BE2C (cell line): ENCODE measurements at regions not wholly inside any gene's neighbourhood (a gene's known extent, or its start where the extent isn't known, plus 50 kb on each side); places are given as distances from the start of the nearest gene placed in this dataset.
A peak's percentile ranks its signal among the peaks of the same experiment; 100 is the strongest.

ENCODE experiments used
- DNase-seq: peaks from one replicate; pipeline ENCODE4 v3.0.0-alpha.2; 2020
- H3K27me3 ChIP-seq: fragments of 250-450 bp; sonication (Bioruptor Pico); 2 replicates; pipeline ENCODE4 v1.5.1; 2020; ENCODE audit warnings: mild to moderate bottlenecking
- H3K36me3 ChIP-seq: fragments of 250-450 bp; sonication (Bioruptor Pico); 2 replicates; pipeline ENCODE4 v1.5.1; 2020; ENCODE audit warnings: mild to moderate bottlenecking
- H3K4me1 ChIP-seq: fragments of 250-450 bp; sonication (Bioruptor Pico); 2 replicates; pipeline ENCODE4 v1.5.1; 2020
- H3K4me3 ChIP-seq: 2 replicates; pipeline ENCODE4 v1.5.1; 2011; ENCODE audit warnings: low read depth, low read length
- H3K9me3 ChIP-seq: fragments of 250-450 bp; sonication (Bioruptor Pico); 2 replicates; pipeline ENCODE4 v1.5.1; 2020
- TF ChIP-seq, protein P1 (sequence below): IDR thresholded peaks from 2 replicates; pipeline ENCODE4 v1.5.1; 2012; ENCODE audit warnings: mild to moderate bottlenecking, low read depth, low read length

DNA sequence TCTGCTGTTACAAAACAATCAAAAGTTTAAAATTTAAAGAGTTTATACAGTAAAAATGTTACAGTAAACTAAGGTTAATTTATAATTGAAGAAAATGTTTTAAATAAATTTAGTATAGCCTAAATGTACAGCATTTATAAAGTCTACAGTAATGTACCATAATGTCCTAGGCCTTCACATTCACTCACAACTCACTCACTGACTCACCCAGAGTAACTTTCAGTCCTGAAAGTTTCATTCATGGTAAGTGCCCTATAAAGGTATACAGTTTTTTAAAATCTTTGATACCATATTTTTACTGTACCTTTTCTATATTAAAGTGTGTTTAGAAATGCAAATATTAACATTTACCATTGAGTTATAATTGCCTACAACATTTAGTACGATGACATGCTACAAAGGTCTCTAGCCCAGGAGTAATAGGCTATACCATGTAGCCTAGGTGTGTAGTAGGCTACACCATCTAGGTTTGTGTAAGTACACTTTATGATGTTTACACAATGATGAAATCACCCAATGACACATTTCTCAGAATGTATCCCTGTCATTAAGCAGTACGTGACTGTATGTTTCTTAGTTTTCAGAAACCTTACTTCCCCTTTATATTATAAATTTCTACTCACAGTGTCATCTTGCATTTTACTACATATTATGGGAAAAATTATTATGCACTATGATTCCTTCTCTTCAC lies 320.8 kb downstream of the ADAM29 start:
- no peak for DNase-seq
- TF ChIP-seq, protein P1, sequence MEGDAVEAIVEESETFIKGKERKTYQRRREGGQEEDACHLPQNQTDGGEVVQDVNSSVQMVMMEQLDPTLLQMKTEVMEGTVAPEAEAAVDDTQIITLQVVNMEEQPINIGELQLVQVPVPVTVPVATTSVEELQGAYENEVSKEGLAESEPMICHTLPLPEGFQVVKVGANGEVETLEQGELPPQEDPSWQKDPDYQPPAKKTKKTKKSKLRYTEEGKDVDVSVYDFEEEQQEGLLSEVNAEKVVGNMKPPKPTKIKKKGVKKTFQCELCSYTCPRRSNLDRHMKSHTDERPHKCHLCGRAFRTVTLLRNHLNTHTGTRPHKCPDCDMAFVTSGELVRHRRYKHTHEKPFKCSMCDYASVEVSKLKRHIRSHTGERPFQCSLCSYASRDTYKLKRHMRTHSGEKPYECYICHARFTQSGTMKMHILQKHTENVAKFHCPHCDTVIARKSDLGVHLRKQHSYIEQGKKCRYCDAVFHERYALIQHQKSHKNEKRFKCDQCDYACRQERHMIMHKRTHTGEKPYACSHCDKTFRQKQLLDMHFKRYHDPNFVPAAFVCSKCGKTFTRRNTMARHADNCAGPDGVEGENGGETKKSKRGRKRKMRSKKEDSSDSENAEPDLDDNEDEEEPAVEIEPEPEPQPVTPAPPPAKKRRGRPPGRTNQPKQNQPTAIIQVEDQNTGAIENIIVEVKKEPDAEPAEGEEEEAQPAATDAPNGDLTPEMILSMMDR = no peak
- no peaks in the 10 kb centered on the region for H3K9me3 ChIP-seq
- no peak overlapping the region for H3K4me3 ChIP-seq
- H3K27me3 ChIP-seq = no peaks in the 10 kb centered on the region
- H3K4me1 ChIP-seq = no peaks in the 10 kb centered on the region
- no peaks in the 10 kb centered on the region for H3K36me3 ChIP-seq

DNA sequence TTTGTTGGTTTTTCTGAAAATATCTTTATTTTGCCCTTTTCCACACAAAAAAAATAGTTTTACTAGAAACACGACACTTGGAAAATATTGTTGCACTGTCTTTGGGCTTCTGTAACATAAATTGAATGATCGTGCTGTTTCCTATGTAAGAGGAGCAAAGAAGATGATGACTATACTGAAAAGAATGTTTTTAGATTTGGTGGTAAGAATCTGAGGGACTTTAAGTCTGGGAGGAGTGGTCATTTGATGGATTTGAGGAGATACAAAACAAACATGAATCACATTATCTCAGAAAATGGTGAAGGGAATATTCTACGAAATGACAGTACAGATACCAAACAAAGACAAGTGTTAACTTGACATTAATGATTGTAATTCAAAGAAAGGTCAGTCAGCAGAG lies 328.8 kb downstream of the ADAM29 start:
- no peaks in the 10 kb centered on the region for H3K4me1 ChIP-seq
- no peaks in the 10 kb centered on the region for H3K9me3 ChIP-seq
- no peaks in the 10 kb centered on the region for H3K27me3 ChIP-seq
- TF ChIP-seq, protein P1 = no peak
- DNase-seq = no peak
- no peak overlapping the region for H3K4me3 ChIP-seq
- no peaks in the 10 kb centered on the region for H3K36me3 ChIP-seq

DNA sequence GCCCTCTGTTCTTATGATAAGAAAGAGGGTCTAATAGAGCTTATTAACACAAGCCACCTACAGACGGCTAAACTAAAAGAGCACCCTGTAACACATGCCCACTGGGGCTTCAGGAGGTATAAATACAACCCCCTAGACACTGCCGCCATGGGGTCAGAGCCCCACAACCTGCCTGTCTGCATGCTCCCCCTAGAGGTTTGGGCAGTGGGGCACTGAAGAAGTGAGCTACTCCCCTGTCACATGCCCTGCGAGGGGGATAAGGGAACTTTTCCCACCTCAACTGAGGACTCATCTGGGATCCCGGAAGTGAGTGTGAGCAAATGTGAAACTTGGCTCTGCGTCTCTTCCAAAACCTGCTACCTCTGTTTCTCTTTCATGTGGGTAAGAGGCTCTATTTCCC lies 334.5 kb downstream of the ADAM29 start:
- Histone ChIP-seq H3K4me1 (no peaks in the 10 kb centered on the region), H3K9me3 (no peaks in the 10 kb centered on the region), H3K4me3 (no peak overlapping the region), H3K27me3 (no peaks in the 10 kb centered on the region), H3K36me3 (no peaks in the 10 kb centered on the region)
- TF ChIP-seq, protein P1 = no peak
- DNase-seq = no peak

DNA sequence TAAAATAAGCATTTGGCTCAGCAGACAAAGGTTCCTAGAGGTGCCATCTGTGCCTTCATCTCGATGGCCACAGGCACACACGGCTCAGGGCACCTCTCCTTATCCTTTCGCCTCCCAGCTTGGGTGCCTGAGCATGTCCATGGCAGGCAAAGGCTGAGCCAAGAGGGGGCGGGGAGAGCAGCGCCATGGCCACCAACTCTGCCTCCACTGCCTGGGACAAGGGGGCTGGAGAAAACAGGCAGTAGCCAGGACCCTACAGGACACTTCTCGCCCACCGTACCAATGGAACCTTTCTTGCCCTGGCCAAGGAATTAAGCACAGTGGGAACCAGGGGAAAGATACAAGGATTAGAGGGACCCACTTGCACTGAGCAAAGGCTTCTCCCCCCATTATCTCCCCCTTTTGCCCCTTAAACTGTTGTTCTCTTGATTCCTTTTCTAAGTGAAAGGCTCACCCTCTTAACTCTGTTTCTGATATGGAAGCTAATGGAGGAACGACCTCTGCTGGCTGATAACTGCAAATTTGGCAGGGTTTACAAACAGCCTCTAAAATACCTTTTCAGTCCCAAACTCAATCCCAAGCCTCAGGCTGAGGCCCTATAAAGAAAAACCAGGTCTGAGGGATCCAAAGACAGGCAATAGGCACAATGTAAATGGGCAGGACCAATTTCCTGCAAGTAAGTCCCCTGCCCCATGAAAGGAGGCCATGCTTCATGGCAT lies 335.2 kb downstream of the ADAM29 start:
- H3K36me3 ChIP-seq = no peaks in the 10 kb centered on the region
- no peaks in the 10 kb centered on the region for H3K27me3 ChIP-seq
- H3K4me3 ChIP-seq = no peak overlapping the region
- DNase-seq = no peak
- H3K9me3 ChIP-seq = no peaks in the 10 kb centered on the region
- TF ChIP-seq, protein P1 = peak; percentile 25; the same call in 1 of the 2 replicates
- no peaks in the 10 kb centered on the region for H3K4me1 ChIP-seq

DNA sequence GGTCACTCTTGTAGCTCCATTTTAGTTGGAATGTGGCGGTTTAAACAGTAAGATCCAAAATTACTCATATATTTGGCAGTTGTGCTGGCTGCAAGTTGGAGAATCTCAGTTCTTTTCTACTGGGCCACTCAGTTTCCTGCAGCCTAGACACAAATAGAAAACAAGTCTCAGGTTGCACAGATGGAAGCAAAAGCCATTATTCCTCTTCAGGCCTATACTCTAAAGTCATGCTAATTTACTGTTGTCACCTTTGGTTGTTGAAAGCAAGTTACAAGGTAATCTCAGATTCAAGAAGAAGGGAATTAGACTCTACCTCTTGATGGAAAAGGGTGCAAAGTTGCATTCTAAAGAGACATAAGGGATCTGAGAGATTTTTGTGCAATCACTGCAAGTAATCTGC lies 345.4 kb downstream of the ADAM29 start:
- Histone ChIP-seq H3K27me3 (no peaks in the 10 kb centered on the region), H3K9me3 (no peaks in the 10 kb centered on the region), H3K4me1 (no peaks in the 10 kb centered on the region), H3K4me3 (no peak overlapping the region), H3K36me3 (no peaks in the 10 kb centered on the region)
- TF ChIP-seq, protein P1 = no peak
- DNase-seq = no peak

DNA sequence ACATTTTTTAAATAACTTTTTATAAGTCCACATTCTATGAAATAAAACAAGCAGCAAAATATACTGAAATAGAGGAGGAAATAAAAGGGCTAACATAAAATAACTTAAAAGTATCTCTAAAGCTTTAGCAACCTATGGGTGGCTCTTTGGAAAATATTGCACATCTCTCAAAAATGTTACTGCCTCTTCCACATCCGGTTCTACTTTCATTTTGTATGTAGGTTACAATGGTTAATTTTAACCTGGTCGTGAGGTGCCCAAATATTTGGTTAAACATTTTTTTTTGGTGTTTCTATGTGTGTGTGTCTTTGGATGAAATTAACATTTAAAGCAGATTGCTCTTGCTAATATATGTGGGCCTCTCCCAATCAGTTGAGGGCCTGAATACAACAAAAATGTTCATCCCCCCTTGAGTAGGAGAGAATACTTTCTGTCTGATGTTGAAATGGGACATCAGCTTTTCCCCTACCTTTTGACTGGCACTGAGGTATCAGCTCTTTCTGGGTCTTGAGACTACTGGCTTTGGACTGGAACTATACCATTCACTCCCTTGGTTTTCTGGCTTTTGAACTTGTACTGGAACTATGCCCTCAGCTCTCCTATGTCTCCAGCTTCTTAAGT lies 353.0 kb downstream of the ADAM29 start:
- no peak for DNase-seq
- no peaks in the 10 kb centered on the region for H3K9me3 ChIP-seq
- H3K4me1 ChIP-seq = no peaks in the 10 kb centered on the region
- no peaks in the 10 kb centered on the region for H3K27me3 ChIP-seq
- H3K36me3 ChIP-seq = no peaks in the 10 kb centered on the region
- H3K4me3 ChIP-seq = no peak overlapping the region
- TF ChIP-seq, protein P1 = no peak
